ENCODE measurements at regions not wholly inside any gene's neighbourhood (a gene's known extent, or its start where the extent isn't known, plus 50 kb on each side); places are given as distances from the start of the nearest gene placed in this dataset.

DNA sequence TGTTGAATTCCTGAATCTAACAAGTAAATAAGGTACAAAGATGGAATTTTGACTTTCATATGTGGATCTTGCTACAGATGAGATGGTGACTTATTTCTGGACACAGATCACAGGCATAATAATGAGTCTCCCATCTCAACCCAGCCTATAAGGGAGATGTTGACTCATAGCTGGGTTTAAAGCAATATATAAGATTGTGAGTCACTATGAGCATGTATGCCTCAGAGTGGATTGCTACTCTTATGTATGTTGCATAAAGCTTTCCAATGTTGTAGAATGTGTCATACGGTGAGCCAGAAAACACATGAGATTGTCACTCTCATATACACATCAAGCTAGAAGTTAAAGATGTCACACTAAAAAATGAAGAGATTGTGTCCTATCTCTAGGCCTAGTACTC is 884.3 kb upstream of the TSPY4 start:
- H3K27me3 Mint-ChIP-seq, result peaks cover 0 to 7% (median 0%) of the 10 kb centered on the region in 3 donors
- no peaks in the 10 kb centered on the region for H3K9me3 Mint-ChIP-seq
- no peak for DNase-seq

GRCh38 chrY:8466813-8467212 is 870.5 kb upstream of the TSPY4 start:
- H3K27me3 Mint-ChIP-seq, result no peaks in the 10 kb centered on the region
- DNase-seq (no peak), ATAC-seq (ENCODE audit: low read depth in 2 of 2) (no peak)
- no peaks in the 10 kb centered on the region for H3K9me3 Mint-ChIP-seq
- H3K27ac Mint-ChIP-seq, result no peak overlapping the region
- no peaks in the 10 kb centered on the region for H3K36me3 Mint-ChIP-seq
- no peak overlapping the region for H3K4me3 Mint-ChIP-seq
- no peaks in the 10 kb centered on the region for H3K4me1 Mint-ChIP-seq

More for the DNA sequence above, 884.3 kb upstream of the TSPY4 start:
- no peaks in the 10 kb centered on the region for H3K4me1 Mint-ChIP-seq
- no peaks in the 10 kb centered on the region for H3K36me3 Mint-ChIP-seq
- H3K4me3 Mint-ChIP-seq, result no peak overlapping the region
- no peak for ATAC-seq (ENCODE audit: low read depth in 2 of 2)
- no peak overlapping the region for H3K27ac Mint-ChIP-seq

GRCh38 chrY:8470249-8470648 is 867.0 kb upstream of the TSPY4 start:
- no peak overlapping the region for H3K4me3 Mint-ChIP-seq
- ATAC-seq (ENCODE audit: low read depth in 2 of 2), result no peak

DNA sequence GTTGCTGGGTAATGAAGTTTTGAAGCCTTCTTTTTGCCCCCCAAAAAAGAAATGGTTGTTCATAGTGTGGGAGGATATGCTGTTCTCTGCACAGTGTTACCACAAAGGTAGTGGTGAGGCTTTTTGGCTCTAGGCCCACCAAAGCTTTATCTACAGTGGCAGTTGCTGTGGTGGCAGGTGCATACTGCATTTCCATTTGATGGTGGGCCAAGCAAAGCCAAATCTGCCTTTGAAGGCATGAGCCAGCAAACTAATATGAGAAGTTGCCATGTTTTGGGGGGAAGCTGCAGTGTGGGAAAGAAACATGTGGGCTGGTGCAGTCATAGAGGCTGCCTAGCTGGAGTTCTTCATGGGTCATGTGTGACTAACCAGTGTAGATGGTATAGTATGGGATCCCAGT is 858.1 kb upstream of the TSPY4 start:
- H3K4me3 Mint-ChIP-seq, result no peak overlapping the region
- no peaks in the 10 kb centered on the region for H3K4me1 Mint-ChIP-seq

More at GRCh38 chrY:8470249-8470648, 867.0 kb upstream of the TSPY4 start:
- Mint-ChIP-seq H3K36me3 (no peaks in the 10 kb centered on the region), H3K9me3 (no peaks in the 10 kb centered on the region), H3K27ac (no peak overlapping the region), H3K4me1 (no peaks in the 10 kb centered on the region), H3K27me3 (no peaks in the 10 kb centered on the region)
- no peak for DNase-seq

GRCh38 chrY:8488955-8489354 is 848.3 kb upstream of the TSPY4 start:
- no peak overlapping the region for H3K27ac Mint-ChIP-seq
- no peaks in the 10 kb centered on the region for H3K27me3 Mint-ChIP-seq
- H3K9me3 Mint-ChIP-seq, result no peaks in the 10 kb centered on the region

More for the DNA sequence above, 858.1 kb upstream of the TSPY4 start:
- no peaks in the 10 kb centered on the region for H3K27me3 Mint-ChIP-seq
- no peaks in the 10 kb centered on the region for H3K36me3 Mint-ChIP-seq
- no peak overlapping the region for H3K27ac Mint-ChIP-seq
- ATAC-seq (ENCODE audit: low read depth in 2 of 2) (no peak), DNase-seq (no peak)
- H3K9me3 Mint-ChIP-seq, result no peaks in the 10 kb centered on the region

DNA sequence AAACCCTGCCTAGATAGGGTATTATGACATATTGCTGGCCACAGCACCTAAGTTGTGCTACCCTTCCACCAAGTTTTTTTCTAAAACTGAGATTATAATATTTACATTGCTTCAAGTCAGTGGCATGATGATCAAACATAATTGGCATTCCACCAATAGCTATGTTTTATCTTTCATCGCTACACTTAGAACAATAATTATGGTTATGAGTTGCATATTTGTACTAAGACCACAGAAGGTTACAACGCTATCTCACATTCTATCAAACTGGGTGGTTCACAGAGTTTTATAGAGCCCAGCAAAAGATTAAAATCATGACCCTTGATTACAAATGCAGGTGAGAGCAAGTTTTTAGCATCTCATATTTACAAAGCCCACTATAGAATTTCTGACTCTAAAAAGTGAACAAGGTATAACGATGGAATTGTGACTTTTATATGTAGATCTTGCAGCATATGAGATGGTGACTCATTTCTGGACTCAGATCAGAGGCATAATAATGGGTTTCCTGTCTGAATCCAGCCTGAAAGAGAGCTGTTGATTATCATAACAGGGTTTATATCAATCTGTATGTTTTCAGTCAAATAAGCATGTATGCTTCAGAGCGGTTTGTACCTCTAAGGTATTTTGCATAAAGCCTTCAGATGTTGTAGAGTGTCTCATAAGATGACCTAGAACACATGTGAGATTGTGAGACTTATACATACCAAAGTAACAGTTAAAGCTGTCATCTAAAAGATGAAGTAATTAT is 847.2 kb upstream of the TSPY4 start:
- no peak for ATAC-seq (ENCODE audit: low read depth in 2 of 2)
- no peak overlapping the region for H3K4me3 Mint-ChIP-seq
- no peaks in the 10 kb centered on the region for H3K36me3 Mint-ChIP-seq
- H3K9me3 Mint-ChIP-seq, result no peaks in the 10 kb centered on the region
- no peak for DNase-seq
- H3K27ac Mint-ChIP-seq, result no peak overlapping the region
- no peaks in the 10 kb centered on the region for H3K27me3 Mint-ChIP-seq
- no peaks in the 10 kb centered on the region for H3K4me1 Mint-ChIP-seq

More at GRCh38 chrY:8488955-8489354, 848.3 kb upstream of the TSPY4 start:
- Mint-ChIP-seq H3K36me3 (no peaks in the 10 kb centered on the region), H3K4me1 (no peaks in the 10 kb centered on the region), H3K4me3 (no peak overlapping the region)
- ATAC-seq (ENCODE audit: low read depth in 2 of 2), result no peak
- DNase-seq, result no peak

DNA sequence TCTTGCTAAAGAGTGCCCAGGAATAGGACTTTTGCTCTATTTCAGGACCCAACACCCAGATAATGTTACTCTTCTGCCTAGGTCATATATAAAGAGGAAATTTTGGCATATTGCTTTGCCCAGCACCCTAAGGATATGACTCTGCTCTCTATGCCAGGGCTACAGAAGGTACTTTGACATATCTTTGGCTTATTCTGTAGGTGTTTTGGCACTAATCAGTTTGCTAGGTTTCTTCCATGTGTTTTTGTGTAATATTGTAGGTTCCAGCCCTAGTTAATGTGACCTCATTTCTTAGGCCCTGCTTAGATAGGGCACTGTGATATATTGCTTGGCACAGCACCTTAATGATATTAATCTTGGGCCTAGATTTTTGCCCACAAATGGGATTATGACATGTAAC is 842.9 kb upstream of the TSPY4 start:
- DNase-seq, result no peak
- H3K4me3 Mint-ChIP-seq, result no peak overlapping the region
- H3K36me3 Mint-ChIP-seq, result no peaks in the 10 kb centered on the region
- no peaks in the 10 kb centered on the region for H3K27me3 Mint-ChIP-seq
- H3K4me1 Mint-ChIP-seq, result no peaks in the 10 kb centered on the region
- no peak overlapping the region for H3K27ac Mint-ChIP-seq
- ATAC-seq (ENCODE audit: low read depth in 2 of 2), result no peak
- H3K9me3 Mint-ChIP-seq, result no peaks in the 10 kb centered on the region

DNA sequence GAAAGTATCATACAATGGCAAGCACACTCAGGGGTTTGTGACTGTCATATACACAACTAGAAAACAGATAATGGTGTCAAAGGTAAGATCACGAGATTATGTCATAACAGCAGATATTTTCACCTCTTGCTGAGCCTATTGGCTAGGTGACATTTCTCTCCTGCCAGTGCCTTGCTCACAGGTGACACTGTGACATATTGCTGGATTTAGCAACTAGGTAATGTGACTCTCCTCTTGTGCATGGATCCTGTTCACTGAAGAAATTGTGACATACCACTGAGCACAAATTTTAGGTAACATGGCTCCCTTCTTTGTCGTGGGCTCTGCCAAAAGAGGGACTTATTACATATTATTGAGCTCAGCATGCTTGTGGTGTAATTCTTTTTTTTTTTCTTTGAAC is 842.0 kb upstream of the TSPY4 start:
- ATAC-seq (ENCODE audit: low read depth in 2 of 2) (no peak), DNase-seq (no peak)
- Mint-ChIP-seq H3K27ac (no peak overlapping the region), H3K4me1 (no peaks in the 10 kb centered on the region), H3K36me3 (no peaks in the 10 kb centered on the region), H3K9me3 (no peaks in the 10 kb centered on the region), H3K27me3 (no peaks in the 10 kb centered on the region), H3K4me3 (no peak overlapping the region)

GRCh38 chrY:8500888-8501287 is 836.4 kb upstream of the TSPY4 start:
- no peak overlapping the region for H3K27ac Mint-ChIP-seq
- H3K36me3 Mint-ChIP-seq, result no peaks in the 10 kb centered on the region
- H3K4me3 Mint-ChIP-seq, result no peak overlapping the region
- DNase-seq, result no peak
- no peak for ATAC-seq (ENCODE audit: low read depth in 2 of 2)
- peaks cover 0 to 2% (median 0%) of the 10 kb centered on the region in 7 donors for H3K9me3 Mint-ChIP-seq
- H3K27me3 Mint-ChIP-seq, result peaks cover 0 to 4% (median 0%) of the 10 kb centered on the region in 3 donors
- no peaks in the 10 kb centered on the region for H3K4me1 Mint-ChIP-seq

GRCh38 chrY:8533468-8533867 is 803.8 kb upstream of the TSPY4 start:
- DNase-seq (no peak), ATAC-seq (ENCODE audit: low read depth in 2 of 2) (no peak)
- Mint-ChIP-seq H3K9me3 (no peaks in the 10 kb centered on the region), H3K27me3 (peaks cover 0 to 7% (median 0%) of the 10 kb centered on the region in 3 donors), H3K36me3 (no peaks in the 10 kb centered on the region), H3K4me1 (peaks cover 0 to 33% (median 0%) of the 10 kb centered on the region in 3 donors), H3K27ac (no peak overlapping the region), H3K4me3 (no peak overlapping the region)

DNA sequence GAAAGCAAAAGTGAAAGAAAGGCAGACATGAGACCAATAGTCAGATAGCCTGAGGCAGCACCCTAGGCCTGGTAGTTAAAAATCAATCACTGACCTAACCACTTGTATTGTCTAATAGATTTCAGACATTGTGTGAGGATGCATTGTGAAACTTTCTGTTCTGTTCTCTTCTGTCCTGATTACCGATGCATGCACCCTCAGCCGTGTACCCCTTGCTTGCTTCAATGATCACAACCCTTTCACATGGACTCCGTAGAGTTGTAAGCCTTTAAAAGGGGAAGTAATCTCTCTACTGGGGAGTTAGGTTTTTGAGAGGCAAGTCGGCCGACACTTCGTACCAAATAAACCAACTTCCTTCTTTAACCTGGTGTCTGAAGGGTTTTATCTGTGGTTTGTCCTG is 801.6 kb upstream of the TSPY4 start:
- Mint-ChIP-seq H3K27me3 (no peaks in the 10 kb centered on the region), H3K4me3 (peak overlapping the region in 2 of 8 donors; percentile 48 to 61), H3K9me3 (no peaks in the 10 kb centered on the region), H3K4me1 (peaks cover 0 to 33% (median 0%) of the 10 kb centered on the region in 3 donors), H3K36me3 (no peaks in the 10 kb centered on the region), H3K27ac (no peak overlapping the region)
- ATAC-seq (ENCODE audit: low read depth in 2 of 2) (peak in 1 of 2 donors; percentile 98), DNase-seq (no peak)

DNA sequence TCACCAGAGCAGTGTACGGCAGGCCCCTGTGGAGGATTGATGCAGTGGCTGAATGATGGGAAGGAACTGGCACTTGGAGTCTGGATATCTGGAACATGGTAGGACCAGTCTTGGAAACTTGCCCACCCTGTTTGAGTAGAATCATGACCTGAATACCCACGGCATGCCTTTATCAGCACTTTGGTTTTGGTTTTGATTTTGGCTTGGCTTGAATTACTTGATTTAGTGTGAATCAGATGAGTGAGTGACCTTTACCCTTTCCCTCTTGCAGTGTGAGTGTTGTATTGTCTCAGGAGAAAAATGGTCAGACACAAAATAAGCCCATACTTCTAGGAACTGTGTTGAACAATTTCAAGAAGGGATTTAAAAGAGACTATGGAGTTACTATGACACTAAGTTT is 801.0 kb upstream of the TSPY4 start:
- H3K4me1 Mint-ChIP-seq, result peaks cover 0 to 33% (median 0%) of the 10 kb centered on the region in 3 donors
- peak in 1 of 2 donors; percentile 18 for ATAC-seq (ENCODE audit: low read depth in 2 of 2)
- H3K36me3 Mint-ChIP-seq, result no peaks in the 10 kb centered on the region
- H3K9me3 Mint-ChIP-seq, result no peaks in the 10 kb centered on the region
- no peaks in the 10 kb centered on the region for H3K27me3 Mint-ChIP-seq
- peak overlapping the region in 2 of 8 donors; percentile 48 to 61 for H3K4me3 Mint-ChIP-seq
- no peak overlapping the region for H3K27ac Mint-ChIP-seq
- DNase-seq, result no peak

GRCh38 chrY:8541306-8541705 is 796.0 kb upstream of the TSPY4 start:
- Mint-ChIP-seq H3K9me3 (no peaks in the 10 kb centered on the region), H3K27ac (no peak overlapping the region), H3K4me3 (no peak overlapping the region), H3K4me1 (peaks cover 0 to 31% (median 0%) of the 10 kb centered on the region in 3 donors), H3K27me3 (no peaks in the 10 kb centered on the region), H3K36me3 (no peaks in the 10 kb centered on the region)
- DNase-seq, result no peak
- no peak for ATAC-seq (ENCODE audit: low read depth in 2 of 2)

GRCh38 chrY:8544715-8545114 is 792.5 kb upstream of the TSPY4 start:
- no peaks in the 10 kb centered on the region for H3K36me3 Mint-ChIP-seq
- no peak for DNase-seq
- peaks cover 0 to 14% (median 0%) of the 10 kb centered on the region in 3 donors for H3K4me1 Mint-ChIP-seq
- H3K4me3 Mint-ChIP-seq, result no peak overlapping the region
- ATAC-seq (ENCODE audit: low read depth in 2 of 2), result peak in 1 of 2 donors; percentile 67
- H3K9me3 Mint-ChIP-seq, result no peaks in the 10 kb centered on the region
- H3K27me3 Mint-ChIP-seq, result no peaks in the 10 kb centered on the region
- H3K27ac Mint-ChIP-seq, result no peak overlapping the region

All from naive B cell (primary cell).